Astrocyte (in vitro differentiated cells and primary cell): ENCODE measurements at regions not wholly inside any gene's neighbourhood (a gene's known extent, or its start where the extent isn't known, plus 50 kb on each side); places are given as distances from the start of the nearest gene placed in this dataset.

Experiments used
- EZH2 ChIP-seq: IDR thresholded peaks from 2 replicates; pipeline ENCODE4 v1.6.1; 2012; ENCODE audit warnings: mild to moderate bottlenecking, low read length, inconsistent platforms; ENCODE audit not compliant: insufficient read depth
- TF ChIP-seq, protein P1 (sequence below): IDR thresholded peaks from 2 replicates; pipeline ENCODE4 v1.5.1; 2011; ENCODE audit warnings: low read depth, mild to moderate bottlenecking, inconsistent platforms, low read length, moderate library complexity; ENCODE audit not compliant: insufficient read depth

DNA sequence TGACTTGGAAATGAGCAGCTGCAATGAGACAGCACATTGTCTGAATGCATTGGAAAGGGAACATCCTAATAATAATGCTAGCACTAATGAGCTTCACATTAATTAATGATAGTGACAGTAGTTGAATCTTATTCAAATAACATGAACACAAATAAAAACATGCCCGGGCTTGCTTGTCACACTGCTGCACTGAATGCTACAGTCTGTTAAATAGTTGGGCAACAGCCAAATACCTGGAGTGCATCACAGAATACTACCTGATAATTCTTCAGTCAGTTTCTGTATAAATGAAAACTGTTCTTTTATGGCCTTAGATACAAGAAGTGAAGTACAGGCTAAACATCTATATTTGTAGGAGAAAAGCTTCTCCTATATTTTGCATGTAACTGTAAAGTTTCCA lies 458.7 kb downstream of the RNF144B start:
- TF ChIP-seq, protein P1, sequence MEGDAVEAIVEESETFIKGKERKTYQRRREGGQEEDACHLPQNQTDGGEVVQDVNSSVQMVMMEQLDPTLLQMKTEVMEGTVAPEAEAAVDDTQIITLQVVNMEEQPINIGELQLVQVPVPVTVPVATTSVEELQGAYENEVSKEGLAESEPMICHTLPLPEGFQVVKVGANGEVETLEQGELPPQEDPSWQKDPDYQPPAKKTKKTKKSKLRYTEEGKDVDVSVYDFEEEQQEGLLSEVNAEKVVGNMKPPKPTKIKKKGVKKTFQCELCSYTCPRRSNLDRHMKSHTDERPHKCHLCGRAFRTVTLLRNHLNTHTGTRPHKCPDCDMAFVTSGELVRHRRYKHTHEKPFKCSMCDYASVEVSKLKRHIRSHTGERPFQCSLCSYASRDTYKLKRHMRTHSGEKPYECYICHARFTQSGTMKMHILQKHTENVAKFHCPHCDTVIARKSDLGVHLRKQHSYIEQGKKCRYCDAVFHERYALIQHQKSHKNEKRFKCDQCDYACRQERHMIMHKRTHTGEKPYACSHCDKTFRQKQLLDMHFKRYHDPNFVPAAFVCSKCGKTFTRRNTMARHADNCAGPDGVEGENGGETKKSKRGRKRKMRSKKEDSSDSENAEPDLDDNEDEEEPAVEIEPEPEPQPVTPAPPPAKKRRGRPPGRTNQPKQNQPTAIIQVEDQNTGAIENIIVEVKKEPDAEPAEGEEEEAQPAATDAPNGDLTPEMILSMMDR = no peak
- TF ChIP-seq EZH2 = no peak
